SK-N-SH (cell line): ENCODE measurements at regions not wholly inside any gene's neighbourhood (a gene's known extent, or its start where the extent isn't known, plus 50 kb on each side); places are given as distances from the start of the nearest gene placed in this dataset.

ENCODE experiments used
- CTCF ChIA-PET: fragments of 300-600, 350-600 bp; formaldehyde crosslinking; extraction: SDS; loops from one replicate; lab custom pipeline; 2021; lab: Yijun Ruan, JAX
- POLR2A ChIA-PET: fragments of 350-600 bp; sonication (Branson Sonifier 250); formaldehyde crosslinking; extraction: SDS; loops from one replicate; lab custom pipeline; 2020; ENCODE audit warnings: antibody characterized with exemption, inconsistent platforms; lab: Yijun Ruan, JAX
- DNase-seq: peaks from one replicate; pipeline ENCODE4 v3.0.0; 2012
- H2AFZ ChIP-seq: fragments of 200-600 bp; sonication (generic); 2 replicates; pipeline ENCODE4 v1.8.1; 2016; ENCODE audit warnings: antibody characterized with exemption, mild to moderate bottlenecking, low read depth
- H3F3A ChIP-seq: fragments of 200-600 bp; sonication (generic); replicated peaks from 2 replicates; pipeline ENCODE3; 2016; ENCODE audit warnings: antibody characterized with exemption, mild to moderate bottlenecking; ENCODE audit not compliant: insufficient read depth
- H3K27ac ChIP-seq, 2 experiments: fragments of 200-500 bp in 1 of 2; fragments of 200-600 bp in 1 of 2; sonication (Bioruptor generic) in 1 of 2; sonication (generic), shearing (Covaris generic) in 1 of 2; 2 replicates each; pipeline versions ENCODE4 v1.5.1 to v1.6.1; 2014 to 2016; ENCODE audit warnings: low read depth in 2 of 2, inconsistent platforms in 1 of 2, low read length in 1 of 2, mild to moderate bottlenecking in 1 of 2, mixed read lengths in 1 of 2
- H3K27me3 ChIP-seq: fragments of 200-600 bp; sonication (generic), shearing (Covaris generic); 2 replicates; pipeline ENCODE4 v1.6.1; 2016; ENCODE audit warnings: mixed run types; ENCODE audit not compliant: insufficient read depth
- H3K36me3 ChIP-seq, 2 experiments: fragments of 200-500 bp in 1 of 2; fragments of 200-600 bp in 1 of 2; sonication (Bioruptor generic) in 1 of 2; sonication (generic) in 1 of 2; replicated peaks in 1 of 2; 2 replicates each; pipeline versions ENCODE3 to v1.5.1; 2014 to 2016; ENCODE audit warnings: low read length in 1 of 2, mild to moderate bottlenecking in 1 of 2; ENCODE audit not compliant: insufficient read depth in 2 of 2, control insufficient read depth in 1 of 2
- H3K4me1 ChIP-seq, 2 experiments: fragments of 200-500 bp in 1 of 2; fragments of 200-600 bp in 1 of 2; sonication (Bioruptor generic) in 1 of 2; sonication (generic), shearing (Covaris generic) in 1 of 2; 2 replicates each; pipeline versions ENCODE4 v1.5.1 to v1.6.1; 2014 to 2016; ENCODE audit warnings: low read depth in 1 of 2, low read length in 1 of 2, mixed run types in 1 of 2; ENCODE audit not compliant: insufficient read depth in 2 of 2, control insufficient read depth in 1 of 2
- H3K4me2 ChIP-seq: fragments of 200-600 bp; sonication (generic), shearing (Covaris generic); 2 replicates; pipeline ENCODE4 v1.6.1; 2017; ENCODE audit warnings: mixed run types
- H3K4me3 ChIP-seq, 2 experiments: fragments of 200-500 bp in 1 of 2; fragments of 200-600 bp in 1 of 2; sonication (Bioruptor generic) in 1 of 2; sonication (generic), shearing (Covaris generic) in 1 of 2; 2 replicates each; pipeline versions ENCODE4 v1.5.1 to v1.8.1; 2014 to 2016; ENCODE audit warnings: low read depth in 2 of 2, inconsistent platforms in 1 of 2, low read length in 1 of 2, mild to moderate bottlenecking in 1 of 2, mixed read lengths in 1 of 2, moderate library complexity in 1 of 2
- H3K79me2 ChIP-seq: fragments of 200-600 bp; sonication (generic); 2 replicates; pipeline ENCODE4 v1.8.1; 2017; ENCODE audit warnings: mild to moderate bottlenecking; ENCODE audit not compliant: insufficient read depth
- H3K9ac ChIP-seq: fragments of 200-600 bp; sonication (generic); 2 replicates; pipeline ENCODE4 v1.6.1; 2017; ENCODE audit warnings: mixed run types
- H3K9me2 ChIP-seq: fragments of 200-600 bp; sonication (generic); 2 replicates; pipeline ENCODE4 v1.6.1; 2017; ENCODE audit warnings: mixed run types
- H3K9me3 ChIP-seq: fragments of 200-600 bp; sonication (generic); 2 replicates; pipeline ENCODE4 v1.6.1; 2017; ENCODE audit warnings: mixed run types, mild to moderate bottlenecking, moderate library complexity
- H4K20me1 ChIP-seq: fragments of 200-600 bp; sonication (generic); 2 replicates; pipeline ENCODE4 v1.6.1; 2017; ENCODE audit warnings: mild to moderate bottlenecking, mixed run types; ENCODE audit not compliant: insufficient read depth
- CHD2 ChIP-seq: fragments of 150-350 bp; IDR thresholded peaks from 2 replicates; pipeline ENCODE4 v1.6.1; 2018; ENCODE audit warnings: low read length; ENCODE audit not compliant: partially characterized antibody
- ELF1 ChIP-seq: IDR thresholded peaks from 2 replicates; pipeline ENCODE4 v1.4.0; 2012
- EZH2phosphoT487 ChIP-seq: fragments of 200-600 bp; sonication (generic); IDR thresholded peaks from 2 replicates; pipeline ENCODE4 v1.6.1; 2017; ENCODE audit warnings: low read depth, mixed run types, mild to moderate bottlenecking, antibody characterized with exemption, moderate library complexity, borderline replicate concordance
- GABPA ChIP-seq: IDR thresholded peaks from 2 replicates; pipeline ENCODE4 v1.4.0; 2012; ENCODE audit warnings: low read depth, mild to moderate bottlenecking
- GATA2 ChIP-seq: sonication (generic); formaldehyde crosslinking; IDR thresholded peaks from 2 replicates; pipeline ENCODE4 v1.5.0; 2020; ENCODE audit warnings: mild to moderate bottlenecking, missing genetic modification reagents
- JUND ChIP-seq: IDR thresholded peaks from 2 replicates; pipeline ENCODE4 v1.4.0; 2012
- MEF2A ChIP-seq: IDR thresholded peaks from 2 replicates; pipeline ENCODE4 v1.4.0; 2012; ENCODE audit warnings: low read depth, borderline replicate concordance
- MXI1 ChIP-seq: IDR thresholded peaks from 2 replicates; pipeline ENCODE4 v1.6.1; 2012; ENCODE audit warnings: mild to moderate bottlenecking, low read depth, low read length, improper control_type of control experiment
- NFIC ChIP-seq: IDR thresholded peaks from 2 replicates; pipeline ENCODE4 v1.4.0; 2012; ENCODE audit warnings: borderline replicate concordance
- NRF1 ChIP-seq: IDR thresholded peaks from 2 replicates; pipeline ENCODE4 v1.6.1; 2012; ENCODE audit warnings: low read depth, mild to moderate bottlenecking, low read length
- RFX5 ChIP-seq: IDR thresholded peaks from 2 replicates; pipeline ENCODE4 v1.6.1; 2012; ENCODE audit warnings: mild to moderate bottlenecking, improper control_type of control experiment, low read length
- TAF1 ChIP-seq: IDR thresholded peaks from 2 replicates; pipeline ENCODE4 v1.6.1; 2012; ENCODE audit warnings: low read depth, mild to moderate bottlenecking, low read length, moderate library complexity, borderline replicate concordance
- TCF12 ChIP-seq: IDR thresholded peaks from 2 replicates; pipeline ENCODE4 v1.4.0; 2012
- TEAD4 ChIP-seq: IDR thresholded peaks from 2 replicates; pipeline ENCODE4 v1.4.0; 2012; ENCODE audit warnings: mild to moderate bottlenecking, borderline replicate concordance; ENCODE audit not compliant: insufficient read depth
- YY1 ChIP-seq: IDR thresholded peaks from 2 replicates; pipeline ENCODE4 v1.4.0; 2012; ENCODE audit warnings: low read depth, mild to moderate bottlenecking
- WGBS: methylation state at CpG from one replicate; pipeline ENCODE4 v1.1.6; 2017; ENCODE audit warnings: low lambda C conversion rate; 5-methylcytosine and 5-hydroxymethylcytosine counted together
- TF ChIP-seq, protein P1 (sequence below): IDR thresholded peaks from 2 replicates; pipeline ENCODE4 v1.4.0; 2012; ENCODE audit warnings: low read depth, borderline replicate concordance
- TF ChIP-seq, protein P2 (sequence below): fragments of 150-350 bp; IDR thresholded peaks from 2 replicates; pipeline ENCODE4 v1.6.1; 2016; ENCODE audit warnings: mild to moderate bottlenecking, low read depth, low read length
- TF ChIP-seq, protein P3 (sequence below): fragments of 200-600 bp; sonication (generic); IDR thresholded peaks from 2 replicates; pipeline ENCODE4 v1.6.1; 2017; ENCODE audit warnings: antibody characterized with exemption, mild to moderate bottlenecking, moderate library complexity
- TF ChIP-seq, protein P4 (sequence below): IDR thresholded peaks from 2 replicates; pipeline ENCODE4 v1.4.0; 2012; ENCODE audit warnings: low read depth, borderline replicate concordance
- TF ChIP-seq, protein P5 (sequence below): IDR thresholded peaks from 2 replicates; pipeline ENCODE4; 2012

DNA sequence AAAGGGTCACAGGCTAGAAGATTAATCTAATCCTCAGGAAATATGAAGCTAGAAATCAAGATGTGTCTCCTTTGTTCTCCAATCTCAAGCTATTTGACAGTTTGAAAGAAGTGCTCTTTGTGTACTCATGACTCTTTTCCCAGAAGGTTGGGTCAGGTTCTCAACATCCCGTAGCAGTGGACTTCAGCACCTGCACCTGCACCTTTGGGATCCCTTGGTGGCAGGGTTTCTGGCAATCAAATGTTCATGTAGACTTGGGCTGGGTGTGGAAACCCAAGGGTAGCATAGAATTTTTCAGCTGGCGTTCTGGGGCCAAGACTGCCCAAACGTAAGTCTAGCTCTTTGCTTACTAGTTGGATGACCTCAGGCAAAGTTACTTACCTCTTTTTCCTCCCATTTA lies 134.4 kb downstream of the ADRA2A start:
- 23% methylated on average over 3 of the region's 3 CpGs for WGBS
- Histone ChIP-seq H4K20me1 (no peaks in the 10 kb centered on the region), H3K27ac (no peak overlapping the region), H3K4me2 (no peak overlapping the region), H3K9ac (no peak overlapping the region), H3K4me3 (no peak overlapping the region), H2AFZ (no peak overlapping the region), H3K9me2 (no peaks in the 10 kb centered on the region; the same call in 1 of the 2 replicates)
- POLR2A ChIA-PET: no interaction called here
- TF ChIP-seq TEAD4 (no peak), ELF1 (no peak), NFIC (no peak), YY1 (no peak), TCF12 (no peak), EZH2phosphoT487 (no peak), TAF1 (no peak), MXI1 (no peak), JUND (no peak), RFX5 (no peak), NRF1 (no peak), CHD2 (no peak), MEF2A (no peak), GATA2 (CRISPR knock-in tag) (no peak), GABPA (no peak)
- TF ChIP-seq, protein P1, sequence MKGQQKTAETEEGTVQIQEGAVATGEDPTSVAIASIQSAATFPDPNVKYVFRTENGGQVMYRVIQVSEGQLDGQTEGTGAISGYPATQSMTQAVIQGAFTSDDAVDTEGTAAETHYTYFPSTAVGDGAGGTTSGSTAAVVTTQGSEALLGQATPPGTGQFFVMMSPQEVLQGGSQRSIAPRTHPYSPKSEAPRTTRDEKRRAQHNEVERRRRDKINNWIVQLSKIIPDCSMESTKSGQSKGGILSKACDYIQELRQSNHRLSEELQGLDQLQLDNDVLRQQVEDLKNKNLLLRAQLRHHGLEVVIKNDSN: no peak
- TF ChIP-seq, protein P2, sequence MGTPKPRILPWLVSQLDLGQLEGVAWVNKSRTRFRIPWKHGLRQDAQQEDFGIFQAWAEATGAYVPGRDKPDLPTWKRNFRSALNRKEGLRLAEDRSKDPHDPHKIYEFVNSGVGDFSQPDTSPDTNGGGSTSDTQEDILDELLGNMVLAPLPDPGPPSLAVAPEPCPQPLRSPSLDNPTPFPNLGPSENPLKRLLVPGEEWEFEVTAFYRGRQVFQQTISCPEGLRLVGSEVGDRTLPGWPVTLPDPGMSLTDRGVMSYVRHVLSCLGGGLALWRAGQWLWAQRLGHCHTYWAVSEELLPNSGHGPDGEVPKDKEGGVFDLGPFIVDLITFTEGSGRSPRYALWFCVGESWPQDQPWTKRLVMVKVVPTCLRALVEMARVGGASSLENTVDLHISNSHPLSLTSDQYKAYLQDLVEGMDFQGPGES: no peak
- TF ChIP-seq, protein P3, sequence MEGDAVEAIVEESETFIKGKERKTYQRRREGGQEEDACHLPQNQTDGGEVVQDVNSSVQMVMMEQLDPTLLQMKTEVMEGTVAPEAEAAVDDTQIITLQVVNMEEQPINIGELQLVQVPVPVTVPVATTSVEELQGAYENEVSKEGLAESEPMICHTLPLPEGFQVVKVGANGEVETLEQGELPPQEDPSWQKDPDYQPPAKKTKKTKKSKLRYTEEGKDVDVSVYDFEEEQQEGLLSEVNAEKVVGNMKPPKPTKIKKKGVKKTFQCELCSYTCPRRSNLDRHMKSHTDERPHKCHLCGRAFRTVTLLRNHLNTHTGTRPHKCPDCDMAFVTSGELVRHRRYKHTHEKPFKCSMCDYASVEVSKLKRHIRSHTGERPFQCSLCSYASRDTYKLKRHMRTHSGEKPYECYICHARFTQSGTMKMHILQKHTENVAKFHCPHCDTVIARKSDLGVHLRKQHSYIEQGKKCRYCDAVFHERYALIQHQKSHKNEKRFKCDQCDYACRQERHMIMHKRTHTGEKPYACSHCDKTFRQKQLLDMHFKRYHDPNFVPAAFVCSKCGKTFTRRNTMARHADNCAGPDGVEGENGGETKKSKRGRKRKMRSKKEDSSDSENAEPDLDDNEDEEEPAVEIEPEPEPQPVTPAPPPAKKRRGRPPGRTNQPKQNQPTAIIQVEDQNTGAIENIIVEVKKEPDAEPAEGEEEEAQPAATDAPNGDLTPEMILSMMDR: no peak
- TF ChIP-seq, protein P4, sequence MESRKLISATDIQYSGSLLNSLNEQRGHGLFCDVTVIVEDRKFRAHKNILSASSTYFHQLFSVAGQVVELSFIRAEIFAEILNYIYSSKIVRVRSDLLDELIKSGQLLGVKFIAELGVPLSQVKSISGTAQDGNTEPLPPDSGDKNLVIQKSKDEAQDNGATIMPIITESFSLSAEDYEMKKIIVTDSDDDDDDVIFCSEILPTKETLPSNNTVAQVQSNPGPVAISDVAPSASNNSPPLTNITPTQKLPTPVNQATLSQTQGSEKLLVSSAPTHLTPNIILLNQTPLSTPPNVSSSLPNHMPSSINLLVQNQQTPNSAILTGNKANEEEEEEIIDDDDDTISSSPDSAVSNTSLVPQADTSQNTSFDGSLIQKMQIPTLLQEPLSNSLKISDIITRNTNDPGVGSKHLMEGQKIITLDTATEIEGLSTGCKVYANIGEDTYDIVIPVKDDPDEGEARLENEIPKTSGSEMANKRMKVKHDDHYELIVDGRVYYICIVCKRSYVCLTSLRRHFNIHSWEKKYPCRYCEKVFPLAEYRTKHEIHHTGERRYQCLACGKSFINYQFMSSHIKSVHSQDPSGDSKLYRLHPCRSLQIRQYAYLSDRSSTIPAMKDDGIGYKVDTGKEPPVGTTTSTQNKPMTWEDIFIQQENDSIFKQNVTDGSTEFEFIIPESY: no peak
- TF ChIP-seq, protein P5, sequence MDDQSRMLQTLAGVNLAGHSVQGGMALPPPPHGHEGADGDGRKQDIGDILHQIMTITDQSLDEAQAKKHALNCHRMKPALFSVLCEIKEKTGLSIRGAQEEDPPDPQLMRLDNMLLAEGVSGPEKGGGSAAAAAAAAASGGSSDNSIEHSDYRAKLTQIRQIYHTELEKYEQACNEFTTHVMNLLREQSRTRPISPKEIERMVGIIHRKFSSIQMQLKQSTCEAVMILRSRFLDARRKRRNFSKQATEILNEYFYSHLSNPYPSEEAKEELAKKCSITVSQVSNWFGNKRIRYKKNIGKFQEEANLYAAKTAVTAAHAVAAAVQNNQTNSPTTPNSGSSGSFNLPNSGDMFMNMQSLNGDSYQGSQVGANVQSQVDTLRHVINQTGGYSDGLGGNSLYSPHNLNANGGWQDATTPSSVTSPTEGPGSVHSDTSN: no peak
- TF ChIP-seq, all 33 proteins: peak for 0
- CTCF ChIA-PET: interaction anchor here (0.8 to 1.4 kb wide), 3 partner anchors 35 to 384 kb away, joined by 3 to 9 read pairs (median 3); partner anchors contain the start of gene ADRA2A
- H3K36me3 ChIP-seq: no peaks in the 10 kb centered on the region
- no peaks in the 10 kb centered on the region for H3F3A ChIP-seq
- no peaks in the 10 kb centered on the region for H3K79me2 ChIP-seq
- no peaks in the 10 kb centered on the region for H3K27me3 ChIP-seq
- peaks cover 0 to 6% of the 10 kb centered on the region in 2 experiments; a peak in 1 of 4 replicates for H3K4me1 ChIP-seq
- no peak for DNase-seq
- H3K9me3 ChIP-seq: peaks cover 4% of the 10 kb centered on the region; the same call in 1 of the 2 replicates
